ENCODE measurements at regions not wholly inside any gene's neighbourhood (a gene's known extent, or its start where the extent isn't known, plus 50 kb on each side); places are given as distances from the start of the nearest gene placed in this dataset.

DNA sequence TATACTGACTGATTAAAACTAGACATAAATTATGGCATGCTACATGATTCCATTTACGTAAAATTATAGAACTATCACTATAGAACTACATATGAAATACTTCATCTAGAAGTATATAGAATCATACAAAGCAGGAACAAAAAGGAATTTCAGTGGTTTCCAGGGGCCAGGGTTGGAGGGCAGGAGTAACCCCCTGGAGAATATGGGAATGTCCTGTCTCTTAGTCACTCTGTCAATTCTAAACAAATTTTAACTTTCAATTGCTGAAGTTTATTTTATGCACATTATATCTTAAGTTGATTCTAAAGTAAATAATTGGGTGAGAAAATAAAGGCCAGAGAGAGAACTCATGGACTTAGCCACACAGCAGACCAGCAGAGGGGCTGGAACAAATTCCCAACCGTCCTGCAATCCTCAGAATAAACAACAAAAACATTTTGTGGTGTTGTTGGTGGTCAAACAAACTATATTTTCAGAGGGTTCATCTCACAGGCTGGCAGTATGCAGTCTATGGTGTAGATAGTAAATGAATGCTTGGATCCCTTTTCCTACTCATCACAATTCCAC, 476.9 kb upstream of the SLIT2 start:
- H3K27me3 ChIP-seq (ENCODE audit: low read depth, low read length) = no peaks in the 10 kb centered on the region
- no peak overlapping the region for H3K27ac ChIP-seq (ENCODE audit: low read length)
- H3K4me1 ChIP-seq (ENCODE audit: control insufficient read depth in 1 of 2, insufficient read depth in 2 of 2, low read length in 2 of 2) = no peaks in the 10 kb centered on the region
- H3K4me3 ChIP-seq (ENCODE audit: low read depth in 1 of 2, low read length in 2 of 2) = no peak overlapping the region
- H3K36me3 ChIP-seq (ENCODE audit: control insufficient read depth in 1 of 2, insufficient read depth in 2 of 2, low read length in 2 of 2) = no peaks in the 10 kb centered on the region
- H3K9me3 ChIP-seq (ENCODE audit: control insufficient read depth in 1 of 2, low read length in 2 of 2) = peaks cover 0 to 2% of the 10 kb centered on the region in 2 donors

DNA sequence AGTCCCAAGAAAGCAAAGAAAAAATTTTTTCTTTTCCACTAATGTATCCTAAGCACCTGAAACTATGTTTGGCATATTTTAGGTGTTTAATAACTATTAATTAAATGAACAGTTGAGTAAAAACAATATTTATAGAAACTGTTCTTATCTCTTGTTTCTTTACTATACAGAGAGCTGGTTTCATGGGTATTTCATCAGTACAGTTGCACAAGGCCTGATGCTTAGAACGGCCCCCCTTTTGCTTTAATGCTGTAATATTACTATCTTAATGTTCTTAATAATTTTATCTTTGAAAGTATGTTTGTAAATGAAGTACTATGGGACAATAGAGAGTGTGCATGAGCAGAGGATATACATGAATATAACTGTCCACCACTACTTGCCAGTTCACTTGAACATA, 479.1 kb upstream of the SLIT2 start:
- Histone ChIP-seq H3K4me3 (ENCODE audit: low read depth in 1 of 2, low read length in 2 of 2) (no peak overlapping the region), H3K36me3 (ENCODE audit: control insufficient read depth in 1 of 2, insufficient read depth in 2 of 2, low read length in 2 of 2) (no peaks in the 10 kb centered on the region), H3K27ac (ENCODE audit: low read length) (no peak overlapping the region), H3K4me1 (ENCODE audit: control insufficient read depth in 1 of 2, insufficient read depth in 2 of 2, low read length in 2 of 2) (no peaks in the 10 kb centered on the region), H3K27me3 (ENCODE audit: low read depth, low read length) (no peaks in the 10 kb centered on the region), H3K9me3 (ENCODE audit: control insufficient read depth in 1 of 2, low read length in 2 of 2) (peaks cover 0 to 2% of the 10 kb centered on the region in 2 donors)

- Histone ChIP-seq H3K27me3 (ENCODE audit: low read depth, low read length) (no peaks in the 10 kb centered on the region), H3K36me3 (ENCODE audit: control insufficient read depth in 1 of 2, insufficient read depth in 2 of 2, low read length in 2 of 2) (no peaks in the 10 kb centered on the region), H3K9me3 (ENCODE audit: control insufficient read depth in 1 of 2, low read length in 2 of 2) (no peaks in the 10 kb centered on the region), H3K4me1 (ENCODE audit: control insufficient read depth in 1 of 2, insufficient read depth in 2 of 2, low read length in 2 of 2) (no peaks in the 10 kb centered on the region), H3K27ac (ENCODE audit: low read length) (no peak overlapping the region), H3K4me3 (ENCODE audit: low read depth in 1 of 2, low read length in 2 of 2) (no peak overlapping the region)
Observed at GRCh38 chr4:19756661-19757060, 495.0 kb upstream of the SLIT2 start.

- Histone ChIP-seq H3K27me3 (ENCODE audit: low read depth, low read length) (no peaks in the 10 kb centered on the region), H3K27ac (ENCODE audit: low read length) (no peak overlapping the region), H3K4me3 (ENCODE audit: low read depth in 1 of 2, low read length in 2 of 2) (no peak overlapping the region), H3K4me1 (ENCODE audit: control insufficient read depth in 1 of 2, insufficient read depth in 2 of 2, low read length in 2 of 2) (no peaks in the 10 kb centered on the region), H3K9me3 (ENCODE audit: control insufficient read depth in 1 of 2, low read length in 2 of 2) (no peaks in the 10 kb centered on the region), H3K36me3 (ENCODE audit: control insufficient read depth in 1 of 2, insufficient read depth in 2 of 2, low read length in 2 of 2) (no peaks in the 10 kb centered on the region)
Observed at GRCh38 chr4:19752599-19752998, 499.1 kb upstream of the SLIT2 start.

GRCh38 chr4:19748519-19749479, 502.9 kb upstream of the SLIT2 start:
- Histone ChIP-seq H3K27me3 (ENCODE audit: low read depth, low read length) (no peaks in the 10 kb centered on the region), H3K9me3 (ENCODE audit: control insufficient read depth in 1 of 2, low read length in 2 of 2) (no peaks in the 10 kb centered on the region), H3K27ac (ENCODE audit: low read length) (no peak overlapping the region)

DNA sequence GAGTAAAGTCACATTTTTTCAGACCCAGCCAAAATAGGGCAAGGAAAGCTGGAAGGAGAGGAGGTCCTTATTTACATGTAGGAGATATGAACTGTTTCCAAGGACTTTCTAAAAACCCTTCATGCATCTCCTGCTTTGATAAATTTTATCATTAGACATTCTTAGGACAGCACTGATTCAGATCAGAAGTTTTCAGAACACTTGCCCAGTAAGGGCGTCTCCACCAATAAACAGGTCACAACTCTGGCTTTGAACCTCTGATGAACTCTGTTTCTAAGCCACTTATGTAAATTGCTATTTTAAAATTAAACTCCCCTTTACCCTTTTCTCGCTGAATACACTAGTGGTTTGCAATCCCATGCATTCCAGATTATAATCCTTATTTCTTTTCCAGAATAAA, 505.3 kb upstream of the SLIT2 start:
- no peaks in the 10 kb centered on the region for H3K9me3 ChIP-seq (ENCODE audit: control insufficient read depth in 1 of 2, low read length in 2 of 2)
- no peak overlapping the region for H3K4me3 ChIP-seq (ENCODE audit: low read depth in 1 of 2, low read length in 2 of 2)
- no peaks in the 10 kb centered on the region for H3K4me1 ChIP-seq (ENCODE audit: control insufficient read depth in 1 of 2, insufficient read depth in 2 of 2, low read length in 2 of 2)
- no peaks in the 10 kb centered on the region for H3K27me3 ChIP-seq (ENCODE audit: low read depth, low read length)
- H3K36me3 ChIP-seq (ENCODE audit: control insufficient read depth in 1 of 2, insufficient read depth in 2 of 2, low read length in 2 of 2) = no peaks in the 10 kb centered on the region
- H3K27ac ChIP-seq (ENCODE audit: low read length) = no peak overlapping the region

More at GRCh38 chr4:19748519-19749479, 502.9 kb upstream of the SLIT2 start:
- no peaks in the 10 kb centered on the region for H3K4me1 ChIP-seq (ENCODE audit: control insufficient read depth in 1 of 2, insufficient read depth in 2 of 2, low read length in 2 of 2)
- H3K4me3 ChIP-seq (ENCODE audit: low read depth in 1 of 2, low read length in 2 of 2) = no peak overlapping the region
- no peaks in the 10 kb centered on the region for H3K36me3 ChIP-seq (ENCODE audit: control insufficient read depth in 1 of 2, insufficient read depth in 2 of 2, low read length in 2 of 2)

GRCh38 chr4:19743115-19743638, 508.5 kb upstream of the SLIT2 start:
- Histone ChIP-seq H3K4me3 (ENCODE audit: low read depth in 1 of 2, low read length in 2 of 2) (no peak overlapping the region), H3K4me1 (ENCODE audit: control insufficient read depth in 1 of 2, insufficient read depth in 2 of 2, low read length in 2 of 2) (peaks cover 0 to 3% of the 10 kb centered on the region in 2 donors), H3K27ac (ENCODE audit: low read length) (no peak overlapping the region), H3K27me3 (ENCODE audit: low read depth, low read length) (no peaks in the 10 kb centered on the region), H3K36me3 (ENCODE audit: control insufficient read depth in 1 of 2, insufficient read depth in 2 of 2, low read length in 2 of 2) (no peaks in the 10 kb centered on the region), H3K9me3 (ENCODE audit: control insufficient read depth in 1 of 2, low read length in 2 of 2) (no peaks in the 10 kb centered on the region)

DNA sequence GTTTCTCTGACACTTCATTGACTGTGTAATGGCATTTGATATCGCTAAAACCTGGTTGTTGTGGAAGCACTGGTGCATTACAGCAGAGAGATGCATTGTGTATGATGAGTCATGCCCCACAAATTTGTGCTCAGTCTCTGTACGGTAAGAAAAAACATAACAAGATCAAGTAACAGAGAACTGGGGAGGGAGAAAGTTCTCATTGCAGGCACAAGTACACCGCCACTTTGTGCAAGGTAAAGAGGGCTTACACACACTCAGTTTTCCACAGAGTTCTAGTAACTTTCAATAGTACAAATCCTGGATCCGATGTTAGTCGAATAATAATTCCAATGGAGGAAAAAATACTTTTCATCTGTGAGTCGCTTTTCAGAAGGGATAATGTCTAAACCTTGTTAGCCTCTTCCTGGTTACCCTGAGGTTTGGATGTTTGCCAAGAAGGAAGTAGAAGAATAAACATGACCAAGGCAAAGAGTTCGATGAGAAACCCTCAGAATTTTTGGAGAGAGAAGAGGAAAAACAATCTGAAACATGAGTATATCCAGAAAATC, 512.5 kb upstream of the SLIT2 start:
- H3K36me3 ChIP-seq (ENCODE audit: control insufficient read depth in 1 of 2, insufficient read depth in 2 of 2, low read length in 2 of 2) = no peaks in the 10 kb centered on the region
- H3K27ac ChIP-seq (ENCODE audit: low read length) = no peak overlapping the region
- no peaks in the 10 kb centered on the region for H3K27me3 ChIP-seq (ENCODE audit: low read depth, low read length)
- H3K9me3 ChIP-seq (ENCODE audit: control insufficient read depth in 1 of 2, low read length in 2 of 2) = no peaks in the 10 kb centered on the region
- peaks cover 0 to 3% of the 10 kb centered on the region in 2 donors for H3K4me1 ChIP-seq (ENCODE audit: control insufficient read depth in 1 of 2, insufficient read depth in 2 of 2, low read length in 2 of 2)
- no peak overlapping the region for H3K4me3 ChIP-seq (ENCODE audit: low read depth in 1 of 2, low read length in 2 of 2)

DNA sequence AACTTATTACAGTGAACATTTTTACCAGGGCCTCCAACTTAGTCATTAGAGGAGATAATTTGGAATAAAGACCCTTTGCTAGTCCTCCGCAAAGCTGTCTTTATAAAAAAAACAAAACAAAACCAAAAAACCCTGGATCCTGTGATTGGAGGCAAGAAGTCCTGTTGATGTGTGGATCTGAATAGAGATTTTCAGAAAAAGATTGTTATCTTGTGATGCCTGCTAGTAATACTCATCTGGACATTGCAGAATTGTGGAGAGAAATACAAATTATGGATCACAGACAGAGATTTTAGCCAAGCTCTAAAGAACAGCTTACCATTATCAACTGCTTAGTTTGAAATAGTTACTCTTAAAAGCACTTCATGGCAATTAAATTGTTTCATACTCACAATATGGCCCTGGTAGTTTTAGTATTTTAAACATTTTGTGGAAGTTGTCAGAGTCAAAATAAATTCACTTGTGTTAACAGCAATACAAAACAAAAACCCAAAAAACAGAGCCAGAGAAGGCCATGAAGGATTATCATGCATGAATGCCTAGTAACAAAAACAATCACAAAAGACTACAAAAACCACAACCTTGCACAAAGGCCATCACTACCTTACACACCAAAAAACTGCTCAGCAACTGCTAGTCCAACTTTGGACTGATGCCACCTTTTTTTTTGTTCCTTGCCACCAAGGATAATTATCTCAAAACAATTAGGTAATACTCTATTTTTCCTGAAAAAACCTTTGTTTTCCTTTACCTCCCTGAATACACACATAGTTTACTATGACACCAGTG, 514.5 kb upstream of the SLIT2 start:
- H3K4me1 ChIP-seq (ENCODE audit: control insufficient read depth in 1 of 2, insufficient read depth in 2 of 2, low read length in 2 of 2) = peaks cover 0 to 3% of the 10 kb centered on the region in 2 donors
- no peaks in the 10 kb centered on the region for H3K27me3 ChIP-seq (ENCODE audit: low read depth, low read length)
- no peak overlapping the region for H3K27ac ChIP-seq (ENCODE audit: low read length)
- no peaks in the 10 kb centered on the region for H3K9me3 ChIP-seq (ENCODE audit: control insufficient read depth in 1 of 2, low read length in 2 of 2)
- no peak overlapping the region for H3K4me3 ChIP-seq (ENCODE audit: low read depth in 1 of 2, low read length in 2 of 2)
- H3K36me3 ChIP-seq (ENCODE audit: control insufficient read depth in 1 of 2, insufficient read depth in 2 of 2, low read length in 2 of 2) = no peaks in the 10 kb centered on the region

GRCh38 chr4:19735012-19735411, 516.7 kb upstream of the SLIT2 start:
- Histone ChIP-seq H3K9me3 (ENCODE audit: control insufficient read depth in 1 of 2, low read length in 2 of 2) (peaks cover 0 to 2% of the 10 kb centered on the region in 2 donors), H3K27me3 (ENCODE audit: low read depth, low read length) (no peaks in the 10 kb centered on the region), H3K36me3 (ENCODE audit: control insufficient read depth in 1 of 2, insufficient read depth in 2 of 2, low read length in 2 of 2) (no peaks in the 10 kb centered on the region), H3K4me3 (ENCODE audit: low read depth in 1 of 2, low read length in 2 of 2) (no peak overlapping the region), H3K27ac (ENCODE audit: low read length) (no peak overlapping the region), H3K4me1 (ENCODE audit: control insufficient read depth in 1 of 2, insufficient read depth in 2 of 2, low read length in 2 of 2) (peaks cover 0 to 3% of the 10 kb centered on the region in 2 donors)

Data from muscle layer of duodenum (tissue), 2 donors.